Ishikawa (cell line): ENCODE measurements at regions not wholly inside any gene's neighbourhood (a gene's known extent, or its start where the extent isn't known, plus 50 kb on each side); places are given as distances from the start of the nearest gene placed in this dataset.

Experiments used
- EGR1 ChIP-seq: IDR thresholded peaks from 2 replicates; pipeline ENCODE4 v1.6.1; 2012
- EP300 ChIP-seq: IDR thresholded peaks from 2 replicates; pipeline ENCODE4 v1.6.1; 2012; ENCODE audit warnings: borderline replicate concordance
- TAF1 ChIP-seq: IDR thresholded peaks from 2 replicates; pipeline ENCODE4 v1.6.1; 2012; ENCODE audit warnings: low read depth, mild to moderate bottlenecking
- ZBTB7A ChIP-seq: IDR thresholded peaks from 2 replicates; pipeline ENCODE4 v1.6.1; 2012; ENCODE audit warnings: low read depth
- TF ChIP-seq, protein P1 (sequence below): IDR thresholded peaks from 2 replicates; pipeline ENCODE4 v1.6.1; 2012; ENCODE audit warnings: low read depth, mild to moderate bottlenecking

DNA sequence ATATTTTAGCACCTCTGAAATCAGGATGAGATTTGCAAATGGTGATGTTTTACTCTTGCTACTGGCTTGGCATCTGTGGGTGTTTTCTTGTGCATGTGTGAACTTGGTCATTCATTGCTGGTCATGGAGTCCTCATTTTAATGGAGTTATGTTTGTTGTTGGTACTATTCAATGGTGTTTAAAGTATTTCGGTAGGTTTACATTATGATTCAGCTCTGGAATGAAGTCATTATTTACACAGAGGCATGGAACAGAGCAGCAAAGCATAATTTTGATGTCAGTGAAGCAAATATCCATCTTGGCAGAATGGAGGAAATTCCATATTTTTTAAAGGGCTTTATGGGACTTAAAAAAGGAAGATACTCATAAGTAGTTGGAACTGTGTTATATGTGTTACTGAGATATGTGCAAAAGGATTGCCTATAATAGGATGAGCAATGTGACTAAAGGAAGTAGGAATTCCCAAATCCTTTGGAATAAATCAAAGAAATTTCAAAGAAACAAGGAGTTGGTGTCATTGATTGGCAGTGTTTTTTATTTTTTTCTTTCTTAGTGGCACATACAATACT is 147.4 kb downstream of the ACTBL2 start:
- TF ChIP-seq EP300 (no peak), TAF1 (no peak), ZBTB7A (no peak), EGR1 (no peak)
- TF ChIP-seq, protein P1, sequence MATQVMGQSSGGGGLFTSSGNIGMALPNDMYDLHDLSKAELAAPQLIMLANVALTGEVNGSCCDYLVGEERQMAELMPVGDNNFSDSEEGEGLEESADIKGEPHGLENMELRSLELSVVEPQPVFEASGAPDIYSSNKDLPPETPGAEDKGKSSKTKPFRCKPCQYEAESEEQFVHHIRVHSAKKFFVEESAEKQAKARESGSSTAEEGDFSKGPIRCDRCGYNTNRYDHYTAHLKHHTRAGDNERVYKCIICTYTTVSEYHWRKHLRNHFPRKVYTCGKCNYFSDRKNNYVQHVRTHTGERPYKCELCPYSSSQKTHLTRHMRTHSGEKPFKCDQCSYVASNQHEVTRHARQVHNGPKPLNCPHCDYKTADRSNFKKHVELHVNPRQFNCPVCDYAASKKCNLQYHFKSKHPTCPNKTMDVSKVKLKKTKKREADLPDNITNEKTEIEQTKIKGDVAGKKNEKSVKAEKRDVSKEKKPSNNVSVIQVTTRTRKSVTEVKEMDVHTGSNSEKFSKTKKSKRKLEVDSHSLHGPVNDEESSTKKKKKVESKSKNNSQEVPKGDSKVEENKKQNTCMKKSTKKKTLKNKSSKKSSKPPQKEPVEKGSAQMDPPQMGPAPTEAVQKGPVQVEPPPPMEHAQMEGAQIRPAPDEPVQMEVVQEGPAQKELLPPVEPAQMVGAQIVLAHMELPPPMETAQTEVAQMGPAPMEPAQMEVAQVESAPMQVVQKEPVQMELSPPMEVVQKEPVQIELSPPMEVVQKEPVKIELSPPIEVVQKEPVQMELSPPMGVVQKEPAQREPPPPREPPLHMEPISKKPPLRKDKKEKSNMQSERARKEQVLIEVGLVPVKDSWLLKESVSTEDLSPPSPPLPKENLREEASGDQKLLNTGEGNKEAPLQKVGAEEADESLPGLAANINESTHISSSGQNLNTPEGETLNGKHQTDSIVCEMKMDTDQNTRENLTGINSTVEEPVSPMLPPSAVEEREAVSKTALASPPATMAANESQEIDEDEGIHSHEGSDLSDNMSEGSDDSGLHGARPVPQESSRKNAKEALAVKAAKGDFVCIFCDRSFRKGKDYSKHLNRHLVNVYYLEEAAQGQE: no peak
